Keratinocyte (primary cell): ENCODE measurements at regions not wholly inside any gene's neighbourhood (a gene's known extent, or its start where the extent isn't known, plus 50 kb on each side); places are given as distances from the start of the nearest gene placed in this dataset.

ENCODE experiments used
- DNase-seq: peaks from one replicate; pipeline ENCODE4 v3.0.0-alpha.2; 2011; ENCODE audit warnings: low read depth, missing footprints, low spot score
- FAIRE-seq: peaks from 2 replicates; lab custom pipeline; 2011; peaks lifted over from hg19 to GRCh38; lab: Jason Lieb, UNC
- H2AFZ ChIP-seq: 2 replicates; pipeline ENCODE4 v1.6.0; 2012; ENCODE audit warnings: low read length, control low read depth, inconsistent platforms; ENCODE audit not compliant: control insufficient read depth
- H3K27ac ChIP-seq: 2 replicates; pipeline ENCODE4 v1.5.1; 2011; ENCODE audit warnings: low read length; ENCODE audit not compliant: control insufficient read depth, insufficient read depth
- H3K27me3 ChIP-seq: 3 replicates; pipeline ENCODE4 v1.6.0; 2011; ENCODE audit warnings: low read length; ENCODE audit not compliant: control insufficient read depth, insufficient read depth; ENCODE audit errors: extremely low read depth
- H3K36me3 ChIP-seq, 2 experiments: 2 replicates in 1 of 2; 3 replicates in 1 of 2; pipeline ENCODE4 v1.5.1; 2011; ENCODE audit warnings: low read length in 2 of 2, mild to moderate bottlenecking in 1 of 2; ENCODE audit not compliant: control insufficient read depth in 2 of 2, insufficient read depth in 2 of 2; ENCODE audit errors: extremely low read depth in 1 of 2
- H3K4me1 ChIP-seq: 3 replicates; pipeline ENCODE4 v1.5.1; 2011; ENCODE audit warnings: low read length; ENCODE audit not compliant: control insufficient read depth, insufficient read depth; ENCODE audit errors: extremely low read depth
- H3K4me2 ChIP-seq: 3 replicates; pipeline ENCODE4 v1.6.0; 2011; ENCODE audit warnings: low read depth, low read length; ENCODE audit not compliant: control insufficient read depth, insufficient read depth; ENCODE audit errors: extremely low read depth
- H3K4me3 ChIP-seq, 3 experiments: fragments of 200-600 bp in 1 of 3; sonication (generic) in 1 of 3; 2 replicates in 2 of 3; 3 replicates in 1 of 3; pipeline ENCODE4 v1.5.1; 2011 to 2016; ENCODE audit warnings: low read length in 3 of 3, mild to moderate bottlenecking in 3 of 3, control low read depth in 2 of 3, inconsistent platforms in 1 of 3, low read depth in 1 of 3, mixed read lengths in 1 of 3, mixed run types in 1 of 3, moderate library complexity in 1 of 3; ENCODE audit not compliant: control insufficient read depth in 2 of 3, insufficient read depth in 2 of 3; ENCODE audit errors: extremely low read depth in 1 of 3
- H3K79me2 ChIP-seq: 2 replicates; pipeline ENCODE4 v1.6.0; 2012; ENCODE audit warnings: low read length; ENCODE audit not compliant: control insufficient read depth, insufficient read depth
- H3K9ac ChIP-seq: 3 replicates; pipeline ENCODE4 v1.6.0; 2011; ENCODE audit warnings: low read length; ENCODE audit not compliant: control insufficient read depth, insufficient read depth; ENCODE audit errors: extremely low read depth
- H3K9me1 ChIP-seq: 3 replicates; pipeline ENCODE4 v1.6.0; 2011; ENCODE audit warnings: low read length; ENCODE audit not compliant: control insufficient read depth, insufficient read depth; ENCODE audit errors: extremely low read depth
- H3K9me3 ChIP-seq: 2 replicates; pipeline ENCODE4 v1.5.1; 2012; ENCODE audit warnings: low read depth, low read length; ENCODE audit not compliant: control insufficient read depth
- H4K20me1 ChIP-seq: 3 replicates; pipeline ENCODE4 v1.6.0; 2011; ENCODE audit warnings: low read length; ENCODE audit not compliant: control insufficient read depth, insufficient read depth; ENCODE audit errors: extremely low read depth
- EZH2 ChIP-seq: IDR thresholded peaks from one replicate; pipeline ENCODE4 v1.6.1; 2012; ENCODE audit warnings: inconsistent platforms, mild to moderate bottlenecking, low read length, moderate library complexity
- dilution Hi-C: fragments of 300-500 bp; cut with MboI; formaldehyde crosslinking; loops from one replicate; pipeline ENCODE4 v1.7.0; 2020; ENCODE audit warnings: low sequenced_read_pairs; ENCODE audit not compliant: extremely low pct_ligation_motif_present
- TF ChIP-seq, protein P1 (sequence below), 3 experiments: IDR thresholded peaks in 1 of 3; conservative IDR thresholded peaks in 1 of 3; optimal IDR thresholded peaks in 1 of 3; 2 replicates in 2 of 3; 3 replicates in 1 of 3; pipeline versions ENCODE3 to v1.5.1; 2011; ENCODE audit warnings: low read length in 3 of 3, mild to moderate bottlenecking in 3 of 3, moderate library complexity in 2 of 3, control low read depth in 1 of 3, inconsistent platforms in 1 of 3; ENCODE audit not compliant: insufficient read depth in 2 of 3; ENCODE audit errors: extremely low read depth in 1 of 3

DNA sequence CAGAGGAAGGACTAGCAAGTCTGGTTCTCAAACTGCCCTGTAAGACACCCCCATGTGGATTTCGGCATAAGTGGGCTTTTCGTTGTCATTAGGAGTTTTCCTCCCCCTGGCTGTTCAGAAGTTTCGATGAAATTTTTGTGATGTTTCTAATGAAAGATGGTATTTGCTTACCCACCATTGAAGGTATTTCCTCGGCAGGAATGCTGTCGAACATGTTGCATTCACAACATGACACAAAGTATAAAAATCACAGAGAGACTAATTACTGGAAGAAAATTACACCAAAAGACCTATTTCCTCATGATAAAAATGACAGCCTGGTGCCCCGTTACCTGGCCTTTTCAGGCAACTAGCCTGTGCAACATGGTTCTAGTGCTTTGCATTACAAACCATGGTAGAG, 144.9 kb downstream of the TXNL1 start:
- no peaks in the 10 kb centered on the region for H3K36me3 ChIP-seq
- no peak overlapping the region for H3K27ac ChIP-seq
- H3K9me1 ChIP-seq = no peaks in the 10 kb centered on the region
- no peak overlapping the region for H3K4me3 ChIP-seq
- H3K4me1 ChIP-seq = no peaks in the 10 kb centered on the region
- no peaks in the 10 kb centered on the region for H3K79me2 ChIP-seq
- no peak overlapping the region for H3K4me2 ChIP-seq
- no peak for TF ChIP-seq EZH2
- TF ChIP-seq, protein P1, sequence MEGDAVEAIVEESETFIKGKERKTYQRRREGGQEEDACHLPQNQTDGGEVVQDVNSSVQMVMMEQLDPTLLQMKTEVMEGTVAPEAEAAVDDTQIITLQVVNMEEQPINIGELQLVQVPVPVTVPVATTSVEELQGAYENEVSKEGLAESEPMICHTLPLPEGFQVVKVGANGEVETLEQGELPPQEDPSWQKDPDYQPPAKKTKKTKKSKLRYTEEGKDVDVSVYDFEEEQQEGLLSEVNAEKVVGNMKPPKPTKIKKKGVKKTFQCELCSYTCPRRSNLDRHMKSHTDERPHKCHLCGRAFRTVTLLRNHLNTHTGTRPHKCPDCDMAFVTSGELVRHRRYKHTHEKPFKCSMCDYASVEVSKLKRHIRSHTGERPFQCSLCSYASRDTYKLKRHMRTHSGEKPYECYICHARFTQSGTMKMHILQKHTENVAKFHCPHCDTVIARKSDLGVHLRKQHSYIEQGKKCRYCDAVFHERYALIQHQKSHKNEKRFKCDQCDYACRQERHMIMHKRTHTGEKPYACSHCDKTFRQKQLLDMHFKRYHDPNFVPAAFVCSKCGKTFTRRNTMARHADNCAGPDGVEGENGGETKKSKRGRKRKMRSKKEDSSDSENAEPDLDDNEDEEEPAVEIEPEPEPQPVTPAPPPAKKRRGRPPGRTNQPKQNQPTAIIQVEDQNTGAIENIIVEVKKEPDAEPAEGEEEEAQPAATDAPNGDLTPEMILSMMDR (optimal IDR thresholded peaks at IDR 0.05 in 1 of 3, IDR thresholded peaks at IDR 0.05 in 1 of 3, conservative IDR thresholded peaks at IDR 0.05 in 1 of 3; ENCODE audit: extremely low read depth in 1 of 3, insufficient read depth in 2 of 3, low read length in 3 of 3) = no peak
- dilution Hi-C loops = no loop called here
- no peaks in the 10 kb centered on the region for H4K20me1 ChIP-seq
- no peaks in the 10 kb centered on the region for H3K9me3 ChIP-seq
- no peak overlapping the region for H3K9ac ChIP-seq
- no peak for DNase-seq
- no peaks in the 10 kb centered on the region for H3K27me3 ChIP-seq
- H2AFZ ChIP-seq = no peak overlapping the region
- no peak for FAIRE-seq

DNA sequence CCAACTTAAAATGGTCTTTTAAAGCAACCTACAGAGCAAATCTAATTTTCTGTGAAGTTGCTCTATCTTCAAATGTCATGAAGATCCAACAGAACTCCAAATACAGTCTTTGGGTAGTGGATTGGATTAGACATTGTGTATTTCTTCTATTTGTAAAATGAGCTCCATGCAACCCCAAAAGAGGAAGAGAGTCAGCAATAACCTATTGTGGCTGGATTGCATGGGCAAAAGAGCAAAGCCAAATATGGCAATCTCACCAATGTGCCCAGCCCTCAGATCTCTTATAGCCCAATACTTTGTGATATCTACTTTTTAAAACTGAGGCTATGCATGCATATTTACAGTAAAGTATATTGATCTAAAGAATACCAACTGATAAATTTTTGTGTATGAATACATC, 146.3 kb downstream of the TXNL1 start:
- no peak overlapping the region for H3K4me2 ChIP-seq
- H3K9me1 ChIP-seq = no peaks in the 10 kb centered on the region
- no peak for TF ChIP-seq EZH2
- TF ChIP-seq, protein P1 (optimal IDR thresholded peaks at IDR 0.05 in 1 of 3, IDR thresholded peaks at IDR 0.05 in 1 of 3, conservative IDR thresholded peaks at IDR 0.05 in 1 of 3; ENCODE audit: extremely low read depth in 1 of 3, insufficient read depth in 2 of 3, low read length in 3 of 3) = no peak
- DNase-seq = no peak
- no peak overlapping the region for H2AFZ ChIP-seq
- H3K27me3 ChIP-seq = no peaks in the 10 kb centered on the region
- FAIRE-seq = no peak
- H3K4me3 ChIP-seq = no peak overlapping the region
- no peaks in the 10 kb centered on the region for H3K9me3 ChIP-seq
- dilution Hi-C loops = no loop called here
- no peak overlapping the region for H3K27ac ChIP-seq
- no peaks in the 10 kb centered on the region for H3K79me2 ChIP-seq
- H3K9ac ChIP-seq = no peak overlapping the region
- no peaks in the 10 kb centered on the region for H4K20me1 ChIP-seq
- no peaks in the 10 kb centered on the region for H3K36me3 ChIP-seq
- no peaks in the 10 kb centered on the region for H3K4me1 ChIP-seq
